ENCODE measurements at regions not wholly inside any gene's neighbourhood (a gene's known extent, or its start where the extent isn't known, plus 50 kb on each side); places are given as distances from the start of the nearest gene placed in this dataset.
"Not testable (repeated sequence)": the region's sequence is repeated elsewhere in the genome, so short reads cannot be mapped to it uniquely, and the experiment has no call there.

DNA sequence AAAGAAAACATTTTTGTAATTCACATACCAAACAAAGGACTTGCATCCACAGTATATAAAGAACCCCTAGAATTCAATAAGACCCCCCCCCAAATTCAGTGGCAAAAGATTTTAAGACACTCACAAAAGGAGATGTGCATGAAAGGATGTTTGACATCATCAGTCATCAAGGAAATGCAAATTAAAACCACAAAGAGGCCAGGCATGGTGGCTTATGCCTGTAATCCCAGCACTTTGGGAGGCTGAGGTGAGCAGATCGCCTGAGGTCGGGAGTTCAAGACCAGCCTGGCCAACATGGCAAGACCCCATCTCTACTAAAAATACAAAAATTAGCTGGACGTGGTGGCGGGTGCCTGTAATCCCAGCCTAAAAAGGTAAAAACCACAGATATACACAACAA is 61.3 kb downstream of the AIPL1 start:
- H3K9me2 ChIP-seq (ENCODE audit: insufficient read depth, low read length); H3K4me1 ChIP-seq (ENCODE audit: insufficient read depth, low read length, poor library complexity, severe bottlenecking); H3K4me3 ChIP-seq (ENCODE audit: low read depth, low read length, poor library complexity, severe bottlenecking); H3K9me3 ChIP-seq (ENCODE audit: low read length); BruUV-seq (replicated peaks); H4K20me1 ChIP-seq (ENCODE audit: insufficient read depth, low read length); H3K79me2 ChIP-seq (ENCODE audit: insufficient read depth, low read depth, low read length); H3K27ac ChIP-seq (ENCODE audit: low read depth, low read length, poor library complexity, severe bottlenecking); POLR2A ChIA-PET; CTCF ChIA-PET (ENCODE audit: unreplicated experiment); intact Hi-C loops (cut with micrococcal nuclease; ENCODE audit: unreplicated experiment); DNase-seq (ENCODE audit: low spot score); H3K4me2 ChIP-seq (ENCODE audit: low read length); H2AFZ ChIP-seq (ENCODE audit: low read length); H3K36me3 ChIP-seq (ENCODE audit: insufficient read depth, low read length): not testable (repeated sequence)

DNA sequence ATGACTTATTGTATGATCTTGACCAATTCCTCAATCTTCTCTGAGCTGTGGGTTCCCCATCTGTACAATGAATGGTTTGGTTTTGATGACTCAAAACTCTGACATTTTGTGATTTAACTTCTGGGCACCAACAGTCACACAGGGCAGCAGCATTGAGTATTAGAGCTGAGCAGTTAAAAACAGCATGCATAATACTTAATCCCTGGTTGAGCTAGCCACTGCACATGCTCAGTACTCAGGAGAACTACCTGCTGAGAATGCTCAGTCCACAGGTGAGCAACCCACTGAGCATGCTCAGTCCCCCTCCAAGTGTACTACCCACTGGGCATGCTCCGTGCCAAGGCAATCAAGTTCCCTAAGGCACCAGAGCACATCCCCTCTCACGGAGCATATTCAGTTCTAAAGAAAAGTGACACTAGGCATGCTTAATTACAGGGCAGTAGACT is 68.7 kb downstream of the AIPL1 start:
- POLR2A ChIA-PET, result no interaction called here
- BruUV-seq (replicated peaks), result no TSS peak
- Histone ChIP-seq H2AFZ (ENCODE audit: low read length) (no peak overlapping the region), H3K4me1 (ENCODE audit: insufficient read depth, low read length, poor library complexity, severe bottlenecking) (no peaks in the 10 kb centered on the region), H3K27ac (ENCODE audit: low read depth, low read length, poor library complexity, severe bottlenecking) (no peak overlapping the region), H3K9me2 (ENCODE audit: insufficient read depth, low read length) (no peaks in the 10 kb centered on the region), H4K20me1 (ENCODE audit: insufficient read depth, low read length) (no peaks in the 10 kb centered on the region), H3K4me2 (ENCODE audit: low read length) (no peak overlapping the region), H3K9me3 (ENCODE audit: low read length) (no peaks in the 10 kb centered on the region), H3K36me3 (ENCODE audit: insufficient read depth, low read length) (no peaks in the 10 kb centered on the region), H3K4me3 (ENCODE audit: low read depth, low read length, poor library complexity, severe bottlenecking) (no peak overlapping the region), H3K79me2 (ENCODE audit: insufficient read depth, low read depth, low read length) (no peaks in the 10 kb centered on the region)
- CTCF ChIA-PET (ENCODE audit: unreplicated experiment), result no interaction called here
- TF ChIP-seq, protein P1, sequence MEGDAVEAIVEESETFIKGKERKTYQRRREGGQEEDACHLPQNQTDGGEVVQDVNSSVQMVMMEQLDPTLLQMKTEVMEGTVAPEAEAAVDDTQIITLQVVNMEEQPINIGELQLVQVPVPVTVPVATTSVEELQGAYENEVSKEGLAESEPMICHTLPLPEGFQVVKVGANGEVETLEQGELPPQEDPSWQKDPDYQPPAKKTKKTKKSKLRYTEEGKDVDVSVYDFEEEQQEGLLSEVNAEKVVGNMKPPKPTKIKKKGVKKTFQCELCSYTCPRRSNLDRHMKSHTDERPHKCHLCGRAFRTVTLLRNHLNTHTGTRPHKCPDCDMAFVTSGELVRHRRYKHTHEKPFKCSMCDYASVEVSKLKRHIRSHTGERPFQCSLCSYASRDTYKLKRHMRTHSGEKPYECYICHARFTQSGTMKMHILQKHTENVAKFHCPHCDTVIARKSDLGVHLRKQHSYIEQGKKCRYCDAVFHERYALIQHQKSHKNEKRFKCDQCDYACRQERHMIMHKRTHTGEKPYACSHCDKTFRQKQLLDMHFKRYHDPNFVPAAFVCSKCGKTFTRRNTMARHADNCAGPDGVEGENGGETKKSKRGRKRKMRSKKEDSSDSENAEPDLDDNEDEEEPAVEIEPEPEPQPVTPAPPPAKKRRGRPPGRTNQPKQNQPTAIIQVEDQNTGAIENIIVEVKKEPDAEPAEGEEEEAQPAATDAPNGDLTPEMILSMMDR (conservative IDR thresholded peaks at IDR 0.05; ENCODE audit: low read length), result no peak
- no peak for TF ChIP-seq EZH2phosphoT487 (IDR thresholded peaks at IDR 0.05; ENCODE audit: borderline replicate concordance, low read depth, low read length)
- intact Hi-C loops (cut with micrococcal nuclease; ENCODE audit: unreplicated experiment), result no loop called here
- DNase-seq (ENCODE audit: low spot score), result no peak

DNA sequence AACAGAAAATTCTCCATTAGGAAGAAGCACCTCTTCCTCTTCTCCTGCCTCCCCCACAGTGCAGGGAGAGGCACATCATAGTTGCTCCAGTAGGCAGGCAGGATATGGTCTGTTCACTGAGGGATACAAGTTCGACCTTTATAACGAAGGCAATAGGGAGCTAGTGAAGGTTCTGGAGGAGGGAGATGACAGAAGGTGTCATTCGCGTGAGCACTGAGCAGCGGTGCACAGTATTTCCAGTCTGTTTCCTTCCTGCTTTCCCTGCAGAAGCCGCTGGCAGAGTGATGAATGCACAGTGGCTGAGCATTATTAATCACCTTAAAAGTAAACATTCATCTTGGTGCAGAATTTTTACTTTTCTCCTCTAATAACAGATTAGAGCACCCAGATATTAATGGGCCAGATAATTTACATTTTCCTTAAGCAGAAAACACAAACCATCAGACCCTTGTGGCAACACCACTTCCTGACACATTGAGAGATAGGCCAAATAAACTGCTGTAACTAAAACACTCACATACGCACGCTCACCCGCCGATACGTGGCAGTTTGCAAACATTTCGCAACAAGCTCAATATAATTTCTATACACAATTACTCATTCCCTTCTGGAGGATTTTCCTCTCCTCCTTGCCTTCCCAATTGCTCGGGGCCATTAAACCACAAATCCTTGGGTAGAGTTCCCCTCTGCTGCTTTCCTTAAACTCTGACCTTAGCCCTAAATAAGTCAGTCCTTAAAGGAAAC is 69.5 kb downstream of the AIPL1 start:
- H3K79me2 ChIP-seq (ENCODE audit: insufficient read depth, low read depth, low read length), result no peaks in the 10 kb centered on the region
- TF ChIP-seq, protein P1 (conservative IDR thresholded peaks at IDR 0.05; ENCODE audit: low read length), result no peak
- TF ChIP-seq EZH2phosphoT487 (IDR thresholded peaks at IDR 0.05; ENCODE audit: borderline replicate concordance, low read depth, low read length), result no peak
- H2AFZ ChIP-seq (ENCODE audit: low read length), result no peak overlapping the region
- H3K4me1 ChIP-seq (ENCODE audit: insufficient read depth, low read length, poor library complexity, severe bottlenecking), result no peaks in the 10 kb centered on the region
- ChIA-PET POLR2A (no interaction called here), CTCF (ENCODE audit: unreplicated experiment) (no interaction called here)
- intact Hi-C loops (cut with micrococcal nuclease; ENCODE audit: unreplicated experiment), result no loop called here
- H3K9me2 ChIP-seq (ENCODE audit: insufficient read depth, low read length), result no peaks in the 10 kb centered on the region
- no peaks in the 10 kb centered on the region for H4K20me1 ChIP-seq (ENCODE audit: insufficient read depth, low read length)
- no peaks in the 10 kb centered on the region for H3K36me3 ChIP-seq (ENCODE audit: insufficient read depth, low read length)
- no TSS peak for BruUV-seq (replicated peaks)
- H3K27ac ChIP-seq (ENCODE audit: low read depth, low read length, poor library complexity, severe bottlenecking), result no peak overlapping the region
- no peak overlapping the region for H3K4me3 ChIP-seq (ENCODE audit: low read depth, low read length, poor library complexity, severe bottlenecking)
- H3K9me3 ChIP-seq (ENCODE audit: low read length), result no peaks in the 10 kb centered on the region
- no peak overlapping the region for H3K4me2 ChIP-seq (ENCODE audit: low read length)
- no peak for DNase-seq (ENCODE audit: low spot score)

All from OCI-LY7 (cell line).